GM21737 (cell line): ENCODE measurements at regions not wholly inside any gene's neighbourhood (a gene's known extent, or its start where the extent isn't known, plus 50 kb on each side); places are given as distances from the start of the nearest gene placed in this dataset.
"Not testable (repeated sequence)": the region's sequence is repeated elsewhere in the genome, so short reads cannot be mapped to it uniquely, and the experiment has no call there.

ENCODE experiments used
- ATAC-seq: cut with Tn5 transposase; IDR thresholded peaks from one replicate; pipeline ENCODE4 v1.9.1; 2021; ENCODE audit warnings: mild to moderate bottlenecking, moderate library complexity; ENCODE audit not compliant: unreplicated experiment

DNA sequence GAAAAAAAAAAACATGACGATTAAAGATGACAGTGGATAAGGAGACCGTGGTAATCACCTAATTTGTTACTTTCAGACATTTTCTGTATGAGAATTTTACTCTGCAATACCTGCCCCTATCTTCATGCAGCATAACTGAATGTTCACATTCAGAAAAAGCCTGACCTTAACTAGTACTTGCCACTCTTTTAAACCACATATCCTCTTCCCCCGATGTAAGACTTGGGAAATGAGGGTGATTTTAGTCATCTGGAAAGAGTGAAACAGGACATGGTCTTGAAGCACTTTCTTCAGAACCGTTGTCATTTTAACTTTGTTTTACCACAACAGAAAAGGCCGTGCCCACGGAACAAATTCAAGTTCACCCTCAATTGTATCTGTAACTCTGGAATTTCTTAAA lies 318.5 kb downstream of the BCL2L11 start:
- not testable (repeated sequence) for ATAC-seq

DNA sequence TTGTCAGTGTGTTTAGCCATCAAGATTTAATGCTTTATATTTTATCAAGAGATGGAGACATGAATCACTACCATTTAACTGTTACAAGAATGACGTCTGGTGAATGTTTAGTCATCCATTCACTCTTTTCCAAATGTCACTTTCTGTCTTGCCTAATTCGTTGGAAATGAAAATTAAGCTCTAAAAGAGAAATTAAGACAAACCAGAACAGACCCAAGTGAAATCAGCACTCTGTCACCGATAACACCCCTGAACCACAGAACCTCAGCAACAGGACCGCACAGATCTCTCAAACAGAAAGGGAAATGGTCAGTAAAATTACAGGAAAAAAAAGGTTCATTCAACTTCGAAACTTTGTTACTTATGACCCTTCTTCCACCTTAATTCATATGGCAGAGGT lies 320.9 kb downstream of the BCL2L11 start:
- ATAC-seq, result not testable (repeated sequence)

DNA sequence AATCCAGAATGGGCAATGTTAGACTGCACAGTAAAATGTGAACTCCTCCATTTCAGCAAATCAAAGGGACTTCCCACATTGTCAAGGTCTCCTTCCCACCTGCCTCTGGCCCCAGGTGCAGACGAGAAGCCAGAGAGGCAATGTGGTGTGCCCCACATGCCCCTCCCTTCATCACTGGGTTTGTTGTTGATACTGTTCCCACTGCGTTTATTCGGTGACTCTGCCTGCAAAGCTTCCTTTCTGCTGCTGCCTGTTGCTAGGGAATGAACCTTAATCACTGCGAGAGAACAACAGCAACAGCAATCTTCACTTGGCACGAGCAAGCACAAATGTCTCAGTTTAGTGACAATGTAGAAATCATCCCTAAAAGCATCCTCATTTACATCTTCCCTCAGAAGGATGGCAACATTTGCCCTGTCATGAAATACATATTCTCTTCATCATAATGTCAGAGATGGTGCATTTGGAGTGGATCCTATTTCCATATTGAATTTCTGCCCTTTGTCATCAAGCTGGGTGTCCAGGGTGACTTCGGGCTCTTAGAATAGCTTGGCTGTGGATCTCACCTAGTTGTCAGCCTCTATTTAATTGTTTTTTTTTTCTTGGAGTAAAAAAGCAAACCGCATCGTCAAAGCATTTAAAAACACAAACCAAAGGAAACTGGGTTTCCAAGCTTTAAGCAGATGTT lies 322.2 kb downstream of the BCL2L11 start:
- not testable (repeated sequence) for ATAC-seq

DNA sequence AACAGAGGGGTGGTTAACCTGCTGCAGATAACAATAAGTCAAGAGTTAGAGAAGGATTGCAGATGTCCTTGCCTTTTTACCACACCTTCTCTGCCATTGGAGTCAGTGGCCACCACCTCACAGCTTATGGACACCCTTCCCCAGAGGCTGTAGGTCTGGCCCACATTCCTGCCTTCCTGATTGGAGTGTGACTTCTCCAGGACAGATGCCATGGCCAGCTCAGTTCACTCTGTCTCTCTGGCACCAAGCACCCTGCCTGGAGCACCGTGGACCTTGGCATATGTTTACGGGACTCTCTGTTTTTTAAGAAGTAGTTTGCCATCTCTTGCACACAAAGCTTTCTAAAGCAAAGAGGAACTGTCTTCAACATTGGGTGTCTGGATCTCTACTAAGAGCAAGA lies 323.8 kb downstream of the BCL2L11 start:
- not testable (repeated sequence) for ATAC-seq

DNA sequence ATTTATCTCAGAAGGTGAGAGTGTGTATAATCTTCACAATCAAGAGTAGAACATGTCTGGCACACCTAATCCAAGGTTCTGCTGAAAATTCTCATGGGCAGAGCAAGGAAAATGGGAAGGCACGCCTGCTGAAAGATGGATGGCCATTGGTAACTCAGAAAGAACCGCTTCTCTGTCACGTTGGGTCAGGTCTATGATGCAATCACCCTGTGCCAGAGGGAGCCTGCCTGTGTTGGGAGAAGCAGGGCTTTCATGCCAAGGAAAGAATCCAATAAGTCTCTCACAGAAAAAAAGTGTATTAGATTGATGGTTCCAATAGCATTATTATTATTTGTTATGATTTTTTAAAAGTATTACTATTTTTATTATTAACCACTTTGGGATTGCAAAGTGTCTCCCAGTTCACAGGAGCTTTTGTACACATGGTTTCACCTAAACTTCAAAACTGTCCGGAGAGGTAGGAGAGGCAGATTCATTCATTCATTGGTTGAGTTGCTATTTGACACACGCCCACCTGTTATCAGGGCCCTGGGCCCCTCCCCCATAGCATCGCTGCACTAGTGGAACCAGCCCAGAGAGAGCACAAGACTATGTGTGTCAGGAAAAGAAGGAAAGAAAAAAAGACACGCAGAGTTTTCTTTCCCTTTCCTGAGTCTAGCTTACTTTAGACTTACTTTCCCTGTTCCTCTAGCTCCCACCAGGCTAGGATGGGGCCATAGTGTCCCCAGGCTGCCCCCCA lies 324.6 kb downstream of the BCL2L11 start:
- ATAC-seq, result not testable (repeated sequence)

DNA sequence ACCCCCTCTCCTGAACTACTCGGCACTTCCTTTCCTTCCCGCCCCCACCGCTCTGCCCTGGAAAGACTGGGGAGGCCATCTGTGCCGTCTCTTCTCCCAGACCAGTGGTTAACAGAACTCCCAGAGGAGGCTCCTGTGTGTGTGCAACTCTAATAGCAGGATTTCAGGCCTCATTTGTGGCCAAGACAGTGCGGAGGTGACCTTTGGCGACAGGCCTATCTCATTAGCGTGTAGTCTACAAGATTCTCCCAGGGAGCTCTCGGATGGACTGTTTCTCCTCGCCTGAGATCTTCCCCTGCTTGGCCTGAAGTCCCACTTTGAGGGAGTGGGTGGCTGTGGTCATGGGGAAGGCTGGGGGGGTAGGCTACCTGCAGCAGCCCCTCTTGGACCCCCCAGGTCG lies 325.2 kb downstream of the BCL2L11 start:
- not testable (repeated sequence) for ATAC-seq

GRCh38 chr2:111447482-111447881 lies 326.8 kb downstream of the BCL2L11 start:
- ATAC-seq, result not testable (repeated sequence)

DNA sequence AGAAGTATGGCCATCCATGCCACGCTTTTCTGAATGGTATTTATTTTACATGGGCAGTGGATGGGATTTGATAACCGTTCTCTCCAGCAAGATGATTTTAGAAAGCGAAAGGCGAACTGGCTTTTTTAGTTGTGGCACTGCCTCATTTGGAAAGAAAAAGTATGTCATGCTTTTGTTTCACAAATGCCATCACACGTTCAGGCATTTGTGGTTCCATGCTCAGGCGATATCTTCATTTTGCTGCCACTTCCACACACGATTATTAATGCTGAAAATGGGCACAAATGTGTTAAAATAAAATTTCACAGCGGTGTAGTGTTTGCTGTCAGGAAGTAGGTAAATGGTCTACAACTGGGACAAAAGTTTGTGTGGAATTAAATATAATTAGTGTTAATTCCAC lies 328.1 kb downstream of the BCL2L11 start:
- not testable (repeated sequence) for ATAC-seq

GRCh38 chr2:111450526-111450925 lies 329.8 kb downstream of the BCL2L11 start:
- not testable (repeated sequence) for ATAC-seq

- ATAC-seq, result peak; percentile 7
These were observed 331.0 kb downstream of the BCL2L11 start for GRCh38 chr2:111451692-111452199.

GRCh38 chr2:111452208-111452607 lies 331.5 kb downstream of the BCL2L11 start:
- peak; percentile 61 for ATAC-seq

DNA sequence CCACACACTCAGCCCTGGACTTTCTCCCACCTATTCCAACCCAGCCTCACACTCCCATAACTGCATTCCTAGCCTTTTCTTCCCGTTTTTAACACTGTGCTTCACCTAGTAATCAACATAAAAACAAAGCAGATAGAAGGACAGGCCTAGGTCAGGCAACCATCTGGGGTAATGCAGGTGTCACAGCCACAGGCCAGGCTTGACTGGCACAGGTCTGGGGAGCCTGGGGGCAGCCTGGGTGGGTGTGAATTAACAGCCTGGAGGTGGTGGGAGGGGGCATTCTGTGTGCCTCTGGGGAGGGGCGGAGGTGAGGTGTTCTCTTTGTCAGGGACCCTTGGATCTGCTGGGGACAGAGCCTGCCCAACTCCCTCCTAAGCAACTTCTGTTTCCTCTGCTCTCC lies 332.6 kb downstream of the BCL2L11 start:
- not testable (repeated sequence) for ATAC-seq

GRCh38 chr2:111453816-111454215 lies 333.1 kb downstream of the BCL2L11 start:
- ATAC-seq, result not testable (repeated sequence)

GRCh38 chr2:111454404-111454803 lies 333.7 kb downstream of the BCL2L11 start:
- ATAC-seq, result peak; percentile 79

DNA sequence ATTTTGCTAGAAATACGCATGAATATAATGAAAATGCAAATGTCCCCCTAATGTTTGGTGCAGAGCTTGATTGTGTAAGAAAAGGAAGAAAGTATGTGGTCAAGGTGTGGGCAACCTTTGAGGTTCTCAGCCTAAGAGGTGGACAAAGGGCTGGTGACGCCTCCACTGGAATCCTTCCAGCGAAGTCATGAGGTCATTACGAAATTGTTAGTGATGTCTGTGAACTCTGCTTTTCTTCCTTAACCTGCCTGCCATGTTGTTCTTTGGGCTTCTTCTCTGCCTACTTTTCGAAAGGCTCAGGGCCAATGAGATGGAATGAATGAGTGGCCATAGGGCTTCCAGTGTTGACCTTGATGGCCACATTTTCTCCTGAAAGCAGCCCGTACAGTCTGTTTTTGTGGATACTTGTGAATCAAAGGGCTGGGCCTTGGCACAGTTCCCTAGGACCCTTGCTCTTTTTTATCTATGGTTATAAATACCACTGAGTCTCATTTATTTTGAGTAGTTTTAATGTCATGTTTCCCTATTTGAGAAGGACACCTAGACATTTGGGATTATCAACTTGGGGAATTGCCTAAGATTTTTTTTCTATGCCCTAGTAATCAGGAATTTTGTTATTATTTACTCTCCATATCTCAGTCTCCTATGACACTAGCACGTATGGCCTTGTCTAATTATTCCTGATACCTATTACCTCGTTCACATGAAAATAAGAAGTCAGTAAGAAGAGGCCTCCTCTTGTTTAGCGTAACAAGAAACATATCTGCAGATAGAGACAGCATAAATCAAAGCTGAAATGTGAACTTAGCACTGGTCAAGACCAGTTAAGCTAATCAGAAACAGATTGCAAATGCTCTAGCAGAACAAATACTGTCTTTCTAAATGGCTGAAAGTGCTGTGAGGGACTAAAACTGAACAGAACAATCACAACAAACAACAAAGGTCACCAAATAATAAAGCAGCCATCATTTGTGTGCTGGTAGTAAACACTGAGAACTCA lies 334.6 kb downstream of the BCL2L11 start:
- not testable (repeated sequence) for ATAC-seq

DNA sequence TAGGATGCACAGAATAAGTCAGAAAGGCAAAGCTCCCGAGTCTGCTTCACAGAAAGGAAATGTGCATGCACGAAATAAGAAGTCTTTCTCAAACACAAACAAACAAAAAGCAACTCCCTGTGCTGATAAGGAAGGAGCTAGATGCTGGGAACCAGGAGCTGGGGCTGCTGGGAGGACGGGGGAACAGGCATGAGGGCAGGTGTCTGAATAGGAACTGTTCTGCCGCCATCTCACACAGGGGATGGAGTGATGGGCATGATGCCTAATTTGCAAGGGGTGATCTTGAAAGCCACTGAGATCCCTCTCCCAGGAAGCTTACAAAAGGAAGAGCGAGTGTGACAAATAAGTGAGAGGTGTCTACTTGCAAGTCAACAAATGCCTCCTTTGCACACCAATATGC lies 336.5 kb downstream of the BCL2L11 start:
- not testable (repeated sequence) for ATAC-seq

DNA sequence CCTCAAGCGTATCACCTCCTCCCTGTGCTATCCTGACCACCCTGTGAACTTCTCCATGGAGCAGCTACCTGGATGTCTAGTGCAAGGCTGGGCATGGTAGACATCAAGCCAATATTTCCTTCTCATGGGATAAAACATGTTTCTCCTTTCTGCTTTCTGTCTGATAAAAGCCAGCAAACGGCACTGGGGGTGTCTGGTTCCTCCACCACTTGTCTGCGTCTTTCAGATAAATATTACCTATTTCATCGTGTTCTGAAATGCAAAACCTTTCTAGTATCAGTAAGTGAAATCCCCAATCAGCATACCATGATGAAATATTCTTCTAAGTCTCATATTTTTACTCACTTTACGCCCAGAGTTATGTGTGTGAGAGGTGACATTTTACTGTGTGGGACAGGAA lies 340.2 kb downstream of the BCL2L11 start:
- ATAC-seq, result not testable (repeated sequence)

DNA sequence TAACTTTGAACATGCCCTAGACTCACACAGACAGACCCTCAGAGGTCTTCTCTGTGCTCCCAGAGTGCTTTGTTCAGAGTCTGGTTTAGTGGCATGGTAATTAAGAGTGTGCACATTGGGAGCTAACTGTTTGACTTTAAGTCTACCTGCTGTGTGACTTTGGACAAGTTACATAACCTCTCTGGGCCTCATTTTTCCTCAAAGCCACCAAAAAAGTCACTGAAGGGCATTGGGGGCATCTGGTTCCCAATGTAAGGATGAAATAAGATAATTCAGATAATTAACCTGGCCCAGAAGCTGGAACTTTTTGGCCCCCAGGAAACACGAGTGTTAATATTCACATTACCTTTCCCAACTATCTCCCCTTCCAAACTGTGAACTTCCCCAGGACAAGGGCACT lies 341.1 kb downstream of the BCL2L11 start:
- not testable (repeated sequence) for ATAC-seq

GRCh38 chr2:111462572-111462971 lies 341.9 kb downstream of the BCL2L11 start:
- ATAC-seq, result not testable (repeated sequence)

- not testable (repeated sequence) for ATAC-seq
These were observed 342.6 kb downstream of the BCL2L11 start for GRCh38 chr2:111463238-111463848.
